Central memory CD8-positive, alpha-beta T cell (primary cell): ENCODE measurements at regions not wholly inside any gene's neighbourhood (a gene's known extent, or its start where the extent isn't known, plus 50 kb on each side); places are given as distances from the start of the nearest gene placed in this dataset.
"Not testable (repeated sequence)": the region's sequence is repeated elsewhere in the genome, so short reads cannot be mapped to it uniquely, and the experiment has no call there.

ENCODE experiments used
- ATAC-seq: fragments of 150-1000 bp; cut with Tn5 transposase; replicated peaks from 2 replicates; pipeline ENCODE4 v1.10.0; 2022; ENCODE audit warnings: mild to moderate bottlenecking, moderate FRiP score, moderate number of reproducible peaks; ENCODE audit not compliant: poor library complexity, severe bottlenecking; ENCODE audit errors: extremely low read depth
- DNase-seq, 2 donors: peaks; one replicate each; pipeline ENCODE4 v3.0.0; 2021; ENCODE audit warnings: low spot score in 2 of 2
- H3K27ac Mint-ChIP-seq: one replicate; pipeline ENCODE4 v1.8.0; 2022; ENCODE audit warnings: low read depth, mild to moderate bottlenecking, moderate library complexity, mixed read lengths
- H3K27me3 Mint-ChIP-seq: one replicate; pipeline ENCODE4 v1.8.0; 2022; ENCODE audit warnings: mixed read lengths
- H3K36me3 Mint-ChIP-seq: one replicate; pipeline ENCODE4 v1.8.0; 2022; ENCODE audit warnings: mild to moderate bottlenecking, moderate library complexity, mixed read lengths; ENCODE audit not compliant: insufficient read depth
- H3K4me1 Mint-ChIP-seq: one replicate; pipeline ENCODE4 v1.8.0; 2022; ENCODE audit warnings: mixed read lengths
- H3K4me3 Mint-ChIP-seq: one replicate; pipeline ENCODE4 v1.8.0; 2022; ENCODE audit warnings: mild to moderate bottlenecking, moderate library complexity, mixed read lengths
- H3K9me3 Mint-ChIP-seq: one replicate; pipeline ENCODE4 v1.8.0; 2022; ENCODE audit warnings: mixed read lengths

- Mint-ChIP-seq H3K4me1 (no peaks in the 10 kb centered on the region), H3K27me3 (no peaks in the 10 kb centered on the region), H3K36me3 (no peaks in the 10 kb centered on the region), H3K4me3 (no peak overlapping the region), H3K27ac (no peak overlapping the region), H3K9me3 (no peaks in the 10 kb centered on the region)
- DNase-seq (no peak), ATAC-seq (no peak)
These were observed 1157.9 kb downstream of the TAF11L14 start for GRCh38 chr5:18792145-18792544.

- Mint-ChIP-seq H3K36me3 (no peaks in the 10 kb centered on the region), H3K27me3 (peaks cover 11% of the 10 kb centered on the region), H3K9me3 (no peaks in the 10 kb centered on the region), H3K4me1 (no peaks in the 10 kb centered on the region), H3K27ac (no peak overlapping the region), H3K4me3 (no peak overlapping the region)
- no peak for DNase-seq
- no peak for ATAC-seq
These were observed 1163.0 kb downstream of the TAF11L14 start for GRCh38 chr5:18797222-18797621.

GRCh38 chr5:18798058-18798457 is 1163.8 kb downstream of the TAF11L14 start:
- Mint-ChIP-seq H3K27ac (no peak overlapping the region), H3K27me3 (peaks cover 11% of the 10 kb centered on the region), H3K9me3 (no peaks in the 10 kb centered on the region), H3K4me3 (no peak overlapping the region), H3K4me1 (no peaks in the 10 kb centered on the region), H3K36me3 (no peaks in the 10 kb centered on the region)
- no peak for DNase-seq
- no peak for ATAC-seq

- Mint-ChIP-seq H3K27me3 (peaks cover 11% of the 10 kb centered on the region), H3K9me3 (no peaks in the 10 kb centered on the region), H3K27ac (no peak overlapping the region), H3K36me3 (no peaks in the 10 kb centered on the region), H3K4me1 (no peaks in the 10 kb centered on the region), H3K4me3 (no peak overlapping the region)
- DNase-seq (no peak), ATAC-seq (no peak)
These were observed 1165.3 kb downstream of the TAF11L14 start for GRCh38 chr5:18799482-18800128.

GRCh38 chr5:18800293-18801025 is 1166.2 kb downstream of the TAF11L14 start:
- no peak for ATAC-seq

GRCh38 chr5:18801413-18801812 is 1167.2 kb downstream of the TAF11L14 start:
- peaks cover 11% of the 10 kb centered on the region for H3K27me3 Mint-ChIP-seq
- H3K36me3 Mint-ChIP-seq, H3K9me3 Mint-ChIP-seq, DNase-seq, H3K4me1 Mint-ChIP-seq, ATAC-seq, H3K4me3 Mint-ChIP-seq, H3K27ac Mint-ChIP-seq: not testable (repeated sequence)

More at GRCh38 chr5:18800293-18801025, 1166.2 kb downstream of the TAF11L14 start:
- Mint-ChIP-seq H3K4me1 (no peaks in the 10 kb centered on the region), H3K27me3 (peaks cover 11% of the 10 kb centered on the region), H3K27ac (no peak overlapping the region), H3K9me3 (no peaks in the 10 kb centered on the region), H3K4me3 (no peak overlapping the region), H3K36me3 (no peaks in the 10 kb centered on the region)
- no peak for DNase-seq

GRCh38 chr5:18802336-18802735 is 1168.1 kb downstream of the TAF11L14 start:
- Mint-ChIP-seq H3K4me1 (no peaks in the 10 kb centered on the region), H3K36me3 (no peaks in the 10 kb centered on the region), H3K27me3 (peaks cover 14% of the 10 kb centered on the region), H3K4me3 (no peak overlapping the region), H3K27ac (no peak overlapping the region), H3K9me3 (no peaks in the 10 kb centered on the region)
- no peak for ATAC-seq
- no peak for DNase-seq

- no peaks in the 10 kb centered on the region for H3K4me1 Mint-ChIP-seq
- H3K9me3 Mint-ChIP-seq, result no peaks in the 10 kb centered on the region
- ATAC-seq (no peak), DNase-seq (no peak)
- no peak overlapping the region for H3K4me3 Mint-ChIP-seq
- H3K27ac Mint-ChIP-seq, result no peak overlapping the region
- no peaks in the 10 kb centered on the region for H3K36me3 Mint-ChIP-seq
- peaks cover 25% of the 10 kb centered on the region for H3K27me3 Mint-ChIP-seq
These were observed 1171.1 kb downstream of the TAF11L14 start for GRCh38 chr5:18805376-18805775.

GRCh38 chr5:18807256-18808149 is 1173.2 kb downstream of the TAF11L14 start:
- Mint-ChIP-seq H3K4me1 (no peaks in the 10 kb centered on the region), H3K27ac (no peak overlapping the region), H3K9me3 (no peaks in the 10 kb centered on the region), H3K4me3 (no peak overlapping the region), H3K36me3 (no peaks in the 10 kb centered on the region), H3K27me3 (peaks cover 14% of the 10 kb centered on the region)
- ATAC-seq (no peak), DNase-seq (no peak)

- ATAC-seq (no peak), DNase-seq (no peak)
- H3K4me1 Mint-ChIP-seq, result no peaks in the 10 kb centered on the region
- no peak overlapping the region for H3K4me3 Mint-ChIP-seq
- no peak overlapping the region for H3K27ac Mint-ChIP-seq
- no peaks in the 10 kb centered on the region for H3K9me3 Mint-ChIP-seq
- peaks cover 14% of the 10 kb centered on the region for H3K27me3 Mint-ChIP-seq
- H3K36me3 Mint-ChIP-seq, result no peaks in the 10 kb centered on the region
These were observed 1176.3 kb downstream of the CDH18 start for GRCh38 chr5:18811661-18812060.

- Mint-ChIP-seq H3K27ac (no peak overlapping the region), H3K9me3 (no peaks in the 10 kb centered on the region), H3K27me3 (no peaks in the 10 kb centered on the region), H3K36me3 (no peaks in the 10 kb centered on the region), H3K4me3 (no peak overlapping the region), H3K4me1 (no peaks in the 10 kb centered on the region)
- no peak for ATAC-seq
- DNase-seq, result no peak
These were observed 1159.6 kb downstream of the CDH18 start for GRCh38 chr5:18828351-18828750.

GRCh38 chr5:18829539-18829938 is 1158.5 kb downstream of the CDH18 start:
- DNase-seq, result no peak
- no peak for ATAC-seq
- no peaks in the 10 kb centered on the region for H3K9me3 Mint-ChIP-seq
- no peak overlapping the region for H3K27ac Mint-ChIP-seq
- H3K4me3 Mint-ChIP-seq, result no peak overlapping the region
- no peaks in the 10 kb centered on the region for H3K4me1 Mint-ChIP-seq
- no peaks in the 10 kb centered on the region for H3K36me3 Mint-ChIP-seq
- no peaks in the 10 kb centered on the region for H3K27me3 Mint-ChIP-seq
